PC-9 (cell line): ENCODE measurements at regions not wholly inside any gene's neighbourhood (a gene's known extent, or its start where the extent isn't known, plus 50 kb on each side); places are given as distances from the start of the nearest gene placed in this dataset.

Experiments
- BruUV-seq: library from RNA; stranded (reverse); fragments of 400-500 nt; replicated peaks from 2 replicates; lab custom pipeline; 2021; lab: Mats Ljungman, UMichigan
- CTCF ChIA-PET: fragments of 300-600 bp; sonication (Branson Sonifier 250); formaldehyde crosslinking; loops from one replicate; lab custom pipeline; 2022; ENCODE audit warnings: antibody characterized with exemption; lab: Charles Lee
- POLR2A ChIA-PET: fragments of 300-600 bp; sonication (Branson Sonifier 250); formaldehyde crosslinking; loops from one replicate; lab custom pipeline; 2022; ENCODE audit warnings: antibody characterized with exemption; ENCODE audit not compliant: unreplicated experiment; lab: Charles Lee
- DNase-seq, 2 experiments: peaks; one replicate each; pipeline versions ENCODE4 v3.0.0 to v3.0.0-alpha.2; 2015 to 2022; ENCODE audit warnings: mixed read lengths in 1 of 2
- H2AFZ ChIP-seq: fragments of 200-600 bp; sonication (generic); 2 replicates; pipeline ENCODE4 v1.8.1; 2017; ENCODE audit warnings: antibody characterized with exemption
- H3F3A ChIP-seq: fragments of 200-600 bp; sonication (generic); 2 replicates; pipeline ENCODE4 v1.8.1; 2017; ENCODE audit warnings: antibody characterized with exemption, mild to moderate bottlenecking, low read depth; ENCODE audit not compliant: insufficient read depth
- H3K27ac ChIP-seq: fragments of 200-600 bp; sonication (generic); 2 replicates; pipeline ENCODE4 v1.6.1; 2016; ENCODE audit warnings: mixed run types
- H3K27me3 ChIP-seq: fragments of 200-600 bp; sonication (generic); 2 replicates; pipeline ENCODE4 v1.6.1; 2016; ENCODE audit warnings: low read depth, mixed run types; ENCODE audit not compliant: insufficient read depth
- H3K36me3 ChIP-seq: fragments of 200-600 bp; sonication (generic); 2 replicates; pipeline ENCODE4 v1.6.1; 2016; ENCODE audit warnings: low read depth, mixed run types
- H3K4me1 ChIP-seq: fragments of 200-600 bp; sonication (generic); replicated peaks from 2 replicates; pipeline ENCODE4 v1.6.1; 2016; ENCODE audit warnings: mixed run types; ENCODE audit not compliant: insufficient read depth
- H3K4me2 ChIP-seq: fragments of 200-600 bp; sonication (generic); 2 replicates; pipeline ENCODE4 v1.6.1; 2017; ENCODE audit warnings: mixed run types
- H3K4me3 ChIP-seq: fragments of 200-600 bp; sonication (generic); 2 replicates; pipeline ENCODE4 v1.6.1; 2016; ENCODE audit warnings: mixed run types
- H3K79me2 ChIP-seq: fragments of 200-600 bp; sonication (generic); 2 replicates; pipeline ENCODE4 v1.6.1; 2017; ENCODE audit warnings: low read depth, mixed run types
- H3K9me2 ChIP-seq: fragments of 200-600 bp; sonication (generic); 2 replicates; pipeline ENCODE4 v1.8.1; 2017; ENCODE audit warnings: mild to moderate bottlenecking; ENCODE audit not compliant: insufficient read depth
- H3K9me3 ChIP-seq: fragments of 200-600 bp; sonication (generic); 2 replicates; pipeline ENCODE4 v1.8.1; 2016; ENCODE audit warnings: low read depth; ENCODE audit not compliant: insufficient read depth
- H4K20me1 ChIP-seq: fragments of 200-600 bp; sonication (generic); 2 replicates; pipeline ENCODE4 v1.8.1; 2017; ENCODE audit not compliant: insufficient read depth
- EZH2 ChIP-seq: fragments of 200-600 bp; sonication (generic); IDR thresholded peaks from 2 replicates; pipeline ENCODE4 v1.8.0; 2017; ENCODE audit warnings: antibody characterized with exemption, low read depth
- intact Hi-C: fragments of 100-400 bp; cut with micrococcal nuclease; formaldehyde crosslinking; loops from one replicate; pipeline ENCODE4 v1.10.0; 2022; ENCODE audit not compliant: unreplicated experiment
- TF ChIP-seq, protein P1 (sequence below): fragments of 200-600 bp; sonication (generic); conservative IDR thresholded peaks from 2 replicates; pipeline ENCODE4 v1.6.1; 2017; ENCODE audit warnings: mixed run types, antibody characterized with exemption, mild to moderate bottlenecking, moderate library complexity

DNA sequence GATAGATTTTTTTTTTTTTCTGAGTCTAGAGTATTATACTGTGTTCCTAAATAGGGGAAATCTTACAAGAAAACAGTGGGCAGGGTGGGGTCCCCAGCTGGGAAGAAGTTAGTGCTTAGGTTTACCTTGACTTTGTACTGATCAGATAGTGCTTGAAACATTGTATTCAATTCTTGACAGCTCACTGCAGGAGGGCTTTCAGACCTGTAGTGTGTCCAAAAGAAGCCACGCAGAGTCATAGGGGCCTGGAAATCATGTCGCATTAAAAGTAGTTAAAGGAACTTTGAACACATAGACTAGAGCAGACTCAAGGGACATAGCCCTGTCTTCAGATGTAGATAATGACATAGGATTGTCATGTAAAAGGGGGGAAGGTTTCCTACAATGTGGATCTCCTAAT, 215.4 kb upstream of the NR4A3 start:
- Histone ChIP-seq H3F3A (no peaks in the 10 kb centered on the region), H3K9me2 (no peaks in the 10 kb centered on the region), H3K36me3 (no peaks in the 10 kb centered on the region), H3K4me3 (no peak overlapping the region), H2AFZ (no peak overlapping the region), H4K20me1 (no peaks in the 10 kb centered on the region), H3K79me2 (no peaks in the 10 kb centered on the region), H3K27me3 (no peaks in the 10 kb centered on the region; the same call in 1 of the 2 replicates), H3K4me1 (no peaks in the 10 kb centered on the region), H3K4me2 (no peak overlapping the region), H3K9me3 (no peaks in the 10 kb centered on the region), H3K27ac (no peak overlapping the region)
- ChIA-PET CTCF (no interaction called here), POLR2A (no interaction called here)
- BruUV-seq, result no TSS peak
- no peak for DNase-seq
- TF ChIP-seq, protein P1, sequence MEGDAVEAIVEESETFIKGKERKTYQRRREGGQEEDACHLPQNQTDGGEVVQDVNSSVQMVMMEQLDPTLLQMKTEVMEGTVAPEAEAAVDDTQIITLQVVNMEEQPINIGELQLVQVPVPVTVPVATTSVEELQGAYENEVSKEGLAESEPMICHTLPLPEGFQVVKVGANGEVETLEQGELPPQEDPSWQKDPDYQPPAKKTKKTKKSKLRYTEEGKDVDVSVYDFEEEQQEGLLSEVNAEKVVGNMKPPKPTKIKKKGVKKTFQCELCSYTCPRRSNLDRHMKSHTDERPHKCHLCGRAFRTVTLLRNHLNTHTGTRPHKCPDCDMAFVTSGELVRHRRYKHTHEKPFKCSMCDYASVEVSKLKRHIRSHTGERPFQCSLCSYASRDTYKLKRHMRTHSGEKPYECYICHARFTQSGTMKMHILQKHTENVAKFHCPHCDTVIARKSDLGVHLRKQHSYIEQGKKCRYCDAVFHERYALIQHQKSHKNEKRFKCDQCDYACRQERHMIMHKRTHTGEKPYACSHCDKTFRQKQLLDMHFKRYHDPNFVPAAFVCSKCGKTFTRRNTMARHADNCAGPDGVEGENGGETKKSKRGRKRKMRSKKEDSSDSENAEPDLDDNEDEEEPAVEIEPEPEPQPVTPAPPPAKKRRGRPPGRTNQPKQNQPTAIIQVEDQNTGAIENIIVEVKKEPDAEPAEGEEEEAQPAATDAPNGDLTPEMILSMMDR, result no peak
- TF ChIP-seq EZH2, result no peak
- intact Hi-C loops, result no loop called here

GRCh38 chr9:99606957-99607356, 214.7 kb upstream of the NR4A3 start:
- Histone ChIP-seq H3K4me1 (no peaks in the 10 kb centered on the region), H3K27ac (no peak overlapping the region), H2AFZ (no peak overlapping the region), H3F3A (no peaks in the 10 kb centered on the region), H3K4me3 (no peak overlapping the region), H3K36me3 (no peaks in the 10 kb centered on the region), H3K9me2 (no peaks in the 10 kb centered on the region), H4K20me1 (no peaks in the 10 kb centered on the region), H3K9me3 (no peaks in the 10 kb centered on the region), H3K4me2 (no peak overlapping the region), H3K79me2 (no peaks in the 10 kb centered on the region), H3K27me3 (no peaks in the 10 kb centered on the region; the same call in 1 of the 2 replicates)
- no TSS peak for BruUV-seq
- ChIA-PET CTCF (no interaction called here), POLR2A (no interaction called here)
- no peak for DNase-seq
- TF ChIP-seq EZH2, result no peak
- TF ChIP-seq, protein P1, result no peak
- intact Hi-C loops, result no loop called here

GRCh38 chr9:99607842-99608448, 213.7 kb upstream of the NR4A3 start:
- Histone ChIP-seq H3K4me1 (no peaks in the 10 kb centered on the region), H2AFZ (no peak overlapping the region), H3K4me3 (no peak overlapping the region), H3F3A (no peaks in the 10 kb centered on the region), H3K9me3 (no peaks in the 10 kb centered on the region), H4K20me1 (no peaks in the 10 kb centered on the region), H3K9me2 (no peaks in the 10 kb centered on the region), H3K36me3 (no peaks in the 10 kb centered on the region), H3K27ac (no peak overlapping the region), H3K4me2 (no peak overlapping the region), H3K79me2 (no peaks in the 10 kb centered on the region), H3K27me3 (no peaks in the 10 kb centered on the region; the same call in 1 of the 2 replicates)
- ChIA-PET CTCF (no interaction called here), POLR2A (no interaction called here)
- no peak for TF ChIP-seq EZH2
- TF ChIP-seq, protein P1, result no peak
- intact Hi-C loops, result no loop called here
- no peak for DNase-seq
- no TSS peak for BruUV-seq
